ENCODE measurements at regions not wholly inside any gene's neighbourhood (a gene's known extent, or its start where the extent isn't known, plus 50 kb on each side); places are given as distances from the start of the nearest gene placed in this dataset.
"Not testable (repeated sequence)": the region's sequence is repeated elsewhere in the genome, so short reads cannot be mapped to it uniquely, and the experiment has no call there.

DNA sequence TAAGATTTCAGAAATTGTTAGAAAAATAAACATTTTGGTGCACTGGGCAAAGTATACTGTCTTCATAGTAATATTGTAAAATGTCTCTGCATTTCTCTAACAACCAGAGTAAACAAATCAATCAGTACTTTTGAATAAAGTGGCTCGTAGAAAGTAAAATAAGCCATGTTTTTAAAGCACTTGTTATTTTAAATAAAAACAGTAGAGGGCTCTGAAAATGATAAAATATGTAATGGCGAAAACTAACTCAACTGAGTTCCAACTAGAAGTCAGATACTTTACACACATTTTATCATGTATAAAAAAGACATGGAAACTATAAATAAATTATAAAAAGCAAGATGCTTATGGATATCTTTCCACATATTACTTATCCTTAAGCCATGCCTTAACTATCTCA lies 1134.4 kb downstream of the PDHA2 start:
- no peak for DNase-seq (ENCODE audit: low spot score)

DNA sequence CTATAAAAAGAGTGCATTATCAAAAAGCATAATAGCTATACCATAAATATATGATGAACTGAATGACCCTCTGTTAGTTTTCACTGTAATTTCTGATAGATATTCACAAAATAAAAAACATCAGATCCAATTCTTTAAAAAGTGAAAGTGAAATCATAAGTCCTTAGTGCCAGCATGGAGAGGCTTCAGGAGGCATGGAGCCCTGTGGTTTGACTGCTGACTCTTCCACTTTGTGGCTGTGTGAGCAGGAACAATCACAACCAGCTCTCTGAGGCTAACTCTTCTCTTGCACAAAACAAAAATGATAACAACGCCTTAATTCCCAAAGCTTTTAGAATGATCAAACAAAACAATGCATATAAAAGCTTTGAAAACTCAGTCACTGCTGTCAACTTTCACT lies 1143.9 kb downstream of the PDHA2 start:
- no peak for DNase-seq (ENCODE audit: low spot score)

DNA sequence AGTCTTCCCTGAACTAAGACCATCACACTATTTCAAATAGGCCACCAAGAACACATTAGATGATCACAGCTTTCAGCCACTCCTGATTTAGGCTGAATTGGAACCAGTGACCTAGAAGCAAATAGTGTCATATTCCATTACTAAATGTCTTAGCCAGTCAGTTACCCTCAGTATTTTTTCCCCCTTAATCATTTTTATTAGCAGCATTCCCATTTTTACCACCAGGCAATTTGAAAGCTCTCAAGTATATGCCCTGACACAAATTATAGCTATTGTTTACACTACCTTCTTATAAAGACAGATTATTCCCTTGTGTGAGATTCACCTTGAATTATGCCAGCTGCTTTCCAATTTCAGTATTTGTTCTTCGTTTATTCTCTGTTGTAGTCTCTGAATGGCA lies 1146.9 kb downstream of the PDHA2 start:
- no peak for DNase-seq (ENCODE audit: low spot score)

DNA sequence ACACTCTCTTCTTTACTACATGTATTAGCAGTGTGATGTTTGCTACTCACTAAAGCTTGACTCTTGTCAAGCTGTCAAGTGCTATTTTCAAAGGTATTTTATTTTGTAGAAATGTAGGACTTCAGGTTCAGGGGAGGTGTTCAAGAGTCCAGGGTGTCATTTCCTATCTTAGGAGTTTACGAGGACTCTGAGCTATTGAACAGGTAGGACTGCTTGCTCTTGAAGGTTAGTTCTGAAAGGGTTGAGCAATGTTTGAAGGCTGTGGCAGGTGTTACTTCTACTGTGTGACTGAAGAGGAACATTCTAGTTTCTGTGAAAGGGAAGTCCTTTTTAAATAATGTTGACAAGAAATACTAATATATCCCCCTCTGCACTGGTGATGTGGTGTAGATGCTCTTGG lies 1151.2 kb downstream of the PDHA2 start:
- no peak for DNase-seq (ENCODE audit: low spot score)

- DNase-seq (ENCODE audit: low spot score) = no peak
These were observed 1150.8 kb downstream of the STPG2 start for GRCh38 chr4:96992443-96992842.

DNA sequence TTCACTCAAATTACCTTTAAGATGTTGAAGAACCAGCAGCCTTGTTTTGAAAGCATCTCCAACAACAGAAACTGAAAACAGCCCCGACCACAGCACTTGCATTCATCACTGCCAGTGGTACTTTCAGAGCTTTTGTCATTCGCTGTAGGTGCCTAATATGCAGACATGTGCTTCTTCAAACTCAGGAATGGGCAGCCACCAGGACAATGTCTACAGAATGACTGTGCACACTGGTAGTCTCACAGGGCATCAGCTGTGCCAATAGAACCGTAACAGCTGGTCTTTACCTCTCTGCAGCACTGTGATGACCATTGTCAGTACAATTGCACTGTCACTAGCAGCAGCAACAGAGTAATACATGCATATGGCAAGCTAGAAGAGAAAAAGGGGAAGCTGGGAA lies 1149.7 kb downstream of the STPG2 start:
- DNase-seq (ENCODE audit: low spot score) = no peak

GRCh38 chr4:97003715-97004114 lies 1139.6 kb downstream of the STPG2 start:
- no peak for DNase-seq (ENCODE audit: low spot score)

- no peak for DNase-seq (ENCODE audit: low spot score)
These were observed 1130.0 kb downstream of the STPG2 start for GRCh38 chr4:97013309-97013708.

DNA sequence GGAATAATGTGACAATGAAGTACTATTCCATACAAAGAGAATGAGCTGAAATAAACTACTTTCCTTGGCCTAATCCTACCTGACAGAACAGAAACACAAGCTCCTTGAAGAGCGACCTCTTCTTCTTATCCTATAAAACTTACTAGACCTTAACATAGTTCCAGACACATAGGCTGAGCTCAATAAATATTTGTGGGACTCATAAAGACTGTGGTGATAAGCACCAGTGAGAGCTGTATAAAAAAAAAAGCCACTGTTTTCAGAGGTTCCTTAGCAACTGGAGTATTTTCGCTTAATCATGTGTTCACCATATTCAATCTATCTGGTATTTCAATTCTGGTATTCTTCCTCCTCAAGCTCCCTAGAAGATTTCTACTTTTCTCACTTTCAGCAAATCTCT lies 1129.6 kb downstream of the STPG2 start:
- DNase-seq (ENCODE audit: low spot score) = no peak

DNA sequence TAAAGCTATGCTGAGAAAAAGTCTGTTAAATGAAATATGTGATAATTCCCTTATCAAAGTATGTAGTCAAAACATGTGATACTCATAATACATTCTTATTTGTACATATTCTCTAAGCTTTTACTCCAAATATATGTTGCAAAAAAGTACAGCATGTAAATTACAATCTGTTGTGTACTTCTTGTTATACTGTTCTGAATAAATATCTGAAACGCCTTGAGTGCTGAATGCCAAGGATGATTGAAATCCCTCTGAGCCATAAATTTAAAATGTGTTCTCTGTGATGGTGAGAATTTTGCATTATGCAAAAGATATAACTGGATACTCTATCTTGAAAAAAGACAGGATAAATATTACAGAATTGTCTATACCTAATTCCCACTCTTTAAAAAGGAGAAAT lies 1128.0 kb downstream of the STPG2 start:
- DNase-seq (ENCODE audit: low spot score) = no peak

- DNase-seq (ENCODE audit: low spot score) = peak; percentile 15
These were observed 1126.9 kb downstream of the STPG2 start for GRCh38 chr4:97016186-97016907.

DNA sequence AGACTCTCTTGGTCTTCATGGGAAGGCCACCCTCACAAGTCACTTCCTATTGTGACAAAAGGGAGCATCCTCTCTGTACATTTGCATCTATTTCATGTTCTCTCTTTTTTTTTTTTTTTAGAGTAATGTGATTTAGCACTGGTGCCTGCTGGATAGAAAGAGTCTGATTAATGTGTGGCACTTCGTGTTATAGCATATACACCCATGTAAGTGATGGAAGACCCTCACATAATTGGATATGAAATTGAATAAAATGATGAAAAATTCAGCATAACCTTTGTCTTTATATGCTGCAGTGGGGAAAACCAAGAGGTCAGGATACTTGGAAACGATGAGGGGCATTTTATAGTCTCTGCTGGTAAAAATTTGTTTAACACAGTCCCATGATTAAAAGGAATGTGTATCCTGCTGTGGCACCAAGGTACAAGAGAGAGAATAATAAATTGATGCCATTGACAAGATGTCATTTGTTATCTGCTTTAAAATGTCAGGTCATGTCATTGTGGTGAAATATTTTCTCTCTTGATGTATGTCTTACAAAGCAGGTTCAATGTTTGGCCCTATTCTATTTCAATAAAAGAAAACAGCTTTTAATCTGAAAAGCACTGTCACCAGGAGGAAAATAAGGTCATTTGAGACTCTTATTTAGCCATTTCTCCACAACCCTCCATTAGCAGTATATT lies 1115.4 kb downstream of the STPG2 start:
- no peak for DNase-seq (ENCODE audit: low spot score)

GRCh38 chr4:97028785-97029184 lies 1114.5 kb downstream of the STPG2 start:
- no peak for DNase-seq (ENCODE audit: low spot score)

- DNase-seq (ENCODE audit: low spot score) = not testable (repeated sequence)
These were observed 1105.7 kb downstream of the STPG2 start for GRCh38 chr4:97037411-97038145.

- DNase-seq (ENCODE audit: low spot score) = no peak
These were observed 1105.1 kb downstream of the STPG2 start for GRCh38 chr4:97038146-97038516.

GRCh38 chr4:97072666-97073065 lies 1070.6 kb downstream of the STPG2 start:
- DNase-seq (ENCODE audit: low spot score) = peak; percentile 72

- no peak for DNase-seq (ENCODE audit: low spot score)
These were observed 1070.1 kb downstream of the STPG2 start for GRCh38 chr4:97073194-97073593.

- no peak for DNase-seq (ENCODE audit: low spot score)
These were observed 1068.7 kb downstream of the STPG2 start for GRCh38 chr4:97074531-97074930.

DNA sequence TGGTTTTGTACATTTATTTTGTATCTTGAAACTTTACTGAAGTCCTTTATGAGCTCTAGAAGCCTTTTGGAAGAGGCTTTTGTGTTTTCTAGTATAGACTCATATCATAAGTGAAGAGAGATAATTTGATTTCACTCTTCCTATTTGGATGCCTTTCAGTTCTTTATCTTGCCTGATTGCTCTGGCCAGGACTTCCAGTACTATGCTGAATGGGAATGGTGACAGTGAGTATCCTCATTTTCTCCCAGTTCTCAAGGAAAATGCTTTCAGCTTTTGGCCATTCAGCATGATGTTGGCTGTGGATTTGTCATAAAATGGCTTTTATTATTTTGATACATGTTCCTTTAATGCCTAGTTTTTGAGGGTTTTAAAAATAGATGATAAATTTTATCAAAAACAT lies 1061.3 kb downstream of the STPG2 start:
- DNase-seq (ENCODE audit: low spot score) = no peak

DNA sequence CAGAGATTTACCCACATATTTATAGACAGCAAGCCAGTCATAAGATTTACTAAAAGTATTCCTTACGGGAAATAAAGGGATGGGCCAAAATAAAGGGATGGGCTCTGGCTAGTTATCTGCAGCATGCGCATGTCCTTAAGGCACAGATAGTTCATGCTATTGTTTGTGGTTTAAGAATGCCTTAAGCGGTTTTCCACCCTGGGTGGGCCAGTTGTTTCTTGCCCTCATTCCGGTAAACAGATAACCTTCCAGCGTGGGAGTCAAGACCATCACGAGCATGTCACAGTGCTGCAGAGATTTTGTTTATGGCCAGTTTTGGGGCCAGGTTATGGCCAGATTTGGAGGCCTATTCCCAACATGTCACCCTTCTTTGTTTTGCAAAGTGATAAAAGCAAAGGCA lies 1046.2 kb downstream of the STPG2 start:
- not testable (repeated sequence) for DNase-seq (ENCODE audit: low spot score)

DNA sequence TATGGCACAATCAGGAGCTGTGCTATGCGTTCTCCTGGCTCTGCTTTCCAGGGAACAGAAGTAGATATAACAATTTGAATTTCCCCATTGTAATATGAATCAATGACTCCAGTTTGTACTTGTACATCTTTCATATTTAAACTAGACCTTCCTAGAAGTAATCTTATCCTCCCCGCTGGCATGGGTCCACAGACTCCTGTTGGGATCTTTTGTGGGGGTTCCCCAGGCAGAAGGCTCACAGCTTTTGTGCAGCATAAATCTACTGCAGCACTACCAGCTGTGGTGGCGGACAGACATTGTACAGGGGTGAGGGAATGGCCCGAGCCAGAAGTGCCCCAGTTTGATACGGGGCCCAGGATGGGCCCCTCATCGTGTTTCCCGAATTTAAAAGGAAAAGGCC lies 1042.1 kb downstream of the STPG2 start:
- DNase-seq (ENCODE audit: low spot score) = not testable (repeated sequence)

DNA sequence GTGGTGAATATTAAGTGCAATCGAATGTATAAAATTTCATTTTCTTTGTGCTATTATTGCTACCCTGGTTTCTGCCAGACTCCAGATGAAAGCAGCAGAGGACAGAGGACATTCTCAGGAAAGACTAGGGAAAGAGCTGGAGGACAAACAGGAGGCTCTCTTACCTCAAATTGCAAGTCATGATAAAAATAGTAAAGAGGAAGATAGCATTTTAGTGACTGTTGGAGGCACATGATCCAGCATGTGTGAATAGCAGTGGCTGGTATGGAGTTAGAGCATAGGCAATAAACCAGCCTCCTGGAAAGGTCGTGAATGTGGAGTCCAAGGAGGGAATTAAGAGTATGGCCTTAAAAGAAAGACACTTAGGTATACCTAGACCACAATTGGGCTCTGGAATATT lies 1040.0 kb downstream of the STPG2 start:
- no peak for DNase-seq (ENCODE audit: low spot score)

DNA sequence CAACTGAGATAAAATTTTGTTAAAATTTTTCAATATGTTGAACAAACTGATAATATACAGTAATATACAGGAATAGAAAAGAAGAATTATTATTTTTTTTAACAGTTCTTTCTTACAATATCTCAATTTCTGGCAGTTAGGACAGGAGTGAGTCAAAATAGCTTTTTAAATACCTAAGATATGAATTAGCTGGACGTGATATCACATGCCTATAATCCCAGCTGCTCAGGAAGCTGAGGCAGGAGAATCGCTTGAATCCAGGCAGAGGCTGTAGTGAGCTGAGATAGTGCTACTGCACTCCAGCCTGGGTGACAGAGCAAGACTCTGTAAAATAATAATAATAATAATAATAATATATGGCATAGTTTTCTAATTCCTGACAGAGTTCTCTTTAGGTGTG lies 1039.3 kb downstream of the STPG2 start:
- DNase-seq (ENCODE audit: low spot score) = no peak
